GM18909 (cell line): ENCODE measurements at regions not wholly inside any gene's neighbourhood (a gene's known extent, or its start where the extent isn't known, plus 50 kb on each side); places are given as distances from the start of the nearest gene placed in this dataset.
"Not testable (repeated sequence)": the region's sequence is repeated elsewhere in the genome, so short reads cannot be mapped to it uniquely, and the experiment has no call there.

ENCODE experiments used
- ATAC-seq: cut with Tn5 transposase; IDR thresholded peaks from one replicate; pipeline ENCODE4 v1.9.1; 2021; ENCODE audit warnings: mild to moderate bottlenecking; ENCODE audit not compliant: unreplicated experiment, poor library complexity

DNA sequence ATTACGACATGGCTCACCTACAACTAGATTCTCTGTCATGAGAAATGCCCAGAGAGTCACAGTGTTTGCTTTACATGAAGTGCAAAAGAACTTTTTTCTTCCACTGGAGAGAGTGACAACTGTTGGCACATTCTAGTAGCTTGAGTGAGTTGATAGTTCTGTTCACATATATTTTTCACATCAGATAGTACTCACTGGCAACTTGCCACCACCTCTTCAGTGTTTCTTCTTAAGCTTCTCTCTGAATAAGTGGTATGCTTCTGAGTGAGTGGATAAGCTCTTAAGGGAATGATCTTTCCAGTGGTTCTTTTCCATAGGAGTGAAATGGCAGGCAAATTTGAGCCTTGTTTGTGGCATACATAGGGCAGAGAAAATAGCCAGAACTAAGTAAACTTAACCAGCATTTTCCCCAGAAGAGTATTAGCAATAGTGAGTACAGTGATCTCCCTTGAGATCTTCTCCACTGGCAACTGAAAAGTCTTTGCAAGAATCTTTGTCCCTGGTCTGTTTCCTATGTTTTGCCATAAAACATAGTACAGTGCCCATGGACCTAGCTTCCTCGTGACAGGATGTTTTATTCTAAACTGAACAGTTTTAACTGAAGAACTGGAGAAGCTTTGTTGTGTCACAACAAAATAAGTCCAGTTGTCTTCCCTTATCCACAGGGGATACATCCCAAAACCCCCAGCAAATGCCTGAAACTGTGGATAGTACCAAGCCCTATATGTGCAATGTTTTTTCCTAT is 125.4 kb upstream of the CDK13 start:
- ATAC-seq: no peak

DNA sequence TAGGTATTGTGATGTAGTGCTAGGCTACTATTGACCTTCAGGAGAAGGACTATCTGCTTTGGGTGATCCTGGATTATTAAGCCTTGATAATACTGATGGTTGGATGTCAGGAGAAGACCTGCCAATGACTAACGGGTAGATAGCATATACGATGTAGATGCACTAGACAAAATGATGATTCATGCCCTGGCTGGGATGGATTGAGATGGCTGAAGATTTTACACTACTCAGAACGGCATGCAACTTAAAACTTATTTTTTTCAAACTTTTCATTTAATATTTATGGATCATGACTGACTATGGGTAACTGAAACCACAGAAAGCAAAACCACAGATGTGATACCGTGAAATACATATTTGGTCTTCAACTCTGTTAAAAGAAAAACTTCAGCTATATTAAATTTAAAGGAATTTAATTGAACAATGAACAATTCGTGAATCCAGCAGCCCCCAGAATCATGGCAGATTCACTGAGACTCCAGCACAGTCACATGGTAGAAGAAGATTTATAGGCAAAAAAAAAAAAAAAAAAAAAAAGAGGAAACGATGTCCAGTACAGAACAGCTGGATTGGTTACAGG is 124.6 kb upstream of the CDK13 start:
- no peak for ATAC-seq

DNA sequence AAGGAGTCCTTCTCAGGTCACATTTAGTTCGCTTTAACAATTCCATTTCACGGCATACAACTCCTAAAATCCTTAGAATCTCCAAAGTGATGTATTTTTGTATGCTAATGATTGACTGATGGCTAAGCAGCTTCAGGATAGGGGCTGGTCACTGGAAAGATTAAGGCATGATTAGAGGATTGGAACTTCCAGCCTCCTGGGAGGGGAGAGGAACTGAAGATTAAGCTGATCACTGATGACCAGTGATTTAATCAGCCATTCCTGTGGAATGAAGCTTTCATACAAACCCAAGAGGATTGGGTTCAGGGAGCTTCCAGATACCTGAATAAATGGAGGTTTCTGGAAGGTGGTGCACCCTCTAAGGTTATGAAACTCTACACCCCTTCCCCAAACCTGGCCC is 123.9 kb upstream of the CDK13 start:
- ATAC-seq: no peak

DNA sequence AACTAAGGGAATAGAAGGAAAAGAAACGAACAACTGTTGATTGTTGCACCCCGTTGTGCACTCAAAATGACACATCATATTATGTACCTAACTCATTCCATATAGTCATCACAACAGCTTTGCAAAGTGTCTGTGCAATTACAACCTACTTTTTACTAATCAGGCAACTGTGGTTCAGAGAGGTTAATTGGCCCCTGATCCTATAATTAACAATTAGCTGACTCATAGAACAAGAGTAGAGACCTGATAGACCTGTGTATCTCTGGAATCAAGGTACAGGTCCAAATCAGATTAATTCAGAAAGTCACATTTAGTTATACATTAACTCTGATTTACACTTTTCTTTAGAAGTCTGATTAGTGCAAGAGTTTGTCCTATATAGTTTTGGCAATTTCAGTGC is 122.5 kb upstream of the CDK13 start:
- no peak for ATAC-seq

DNA sequence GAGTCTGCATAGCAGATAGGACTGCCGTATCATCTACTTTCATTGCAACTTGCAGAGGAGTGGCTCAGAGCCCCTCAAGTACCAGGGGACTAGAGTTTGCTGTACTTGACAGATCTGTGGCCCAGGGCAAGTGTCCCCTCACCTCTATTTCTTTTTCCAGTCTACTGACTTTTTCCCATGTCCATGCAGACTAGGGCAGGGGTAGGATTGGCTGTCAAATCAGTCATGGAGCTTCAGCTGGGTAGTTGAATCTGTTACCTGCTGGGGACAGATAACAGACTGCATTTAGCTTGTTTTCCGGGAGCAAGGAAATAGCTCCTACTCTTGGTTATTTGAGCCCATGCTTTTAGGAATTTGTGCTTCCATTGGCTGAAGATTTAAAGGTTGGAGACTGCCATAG is 121.0 kb upstream of the CDK13 start:
- no peak for ATAC-seq

DNA sequence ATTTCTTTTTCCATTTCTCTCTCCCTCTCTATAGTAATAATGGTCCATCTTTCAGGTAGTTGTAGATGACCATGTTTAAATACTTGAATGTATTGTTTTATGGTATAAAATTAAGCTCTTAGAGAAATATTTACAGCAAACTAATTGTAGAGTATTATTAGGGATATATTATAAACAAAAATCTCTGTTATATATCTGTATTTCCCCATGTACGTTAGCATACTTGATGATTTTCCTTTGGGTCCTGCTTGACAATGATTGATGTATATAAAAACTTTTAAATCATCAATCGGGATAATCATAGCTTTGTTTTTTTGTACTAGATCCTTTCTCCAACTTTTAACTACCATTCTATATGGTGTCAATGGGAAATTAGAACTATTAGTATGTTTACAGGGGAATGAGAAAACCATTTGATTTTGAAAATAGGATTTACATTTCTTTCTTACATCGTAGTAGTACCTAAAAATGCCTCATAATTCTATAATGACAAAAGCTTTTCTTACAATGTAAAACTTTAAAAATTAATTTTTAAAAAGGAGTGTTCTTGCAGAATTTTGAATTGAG is 117.5 kb upstream of the CDK13 start:
- no peak for ATAC-seq

DNA sequence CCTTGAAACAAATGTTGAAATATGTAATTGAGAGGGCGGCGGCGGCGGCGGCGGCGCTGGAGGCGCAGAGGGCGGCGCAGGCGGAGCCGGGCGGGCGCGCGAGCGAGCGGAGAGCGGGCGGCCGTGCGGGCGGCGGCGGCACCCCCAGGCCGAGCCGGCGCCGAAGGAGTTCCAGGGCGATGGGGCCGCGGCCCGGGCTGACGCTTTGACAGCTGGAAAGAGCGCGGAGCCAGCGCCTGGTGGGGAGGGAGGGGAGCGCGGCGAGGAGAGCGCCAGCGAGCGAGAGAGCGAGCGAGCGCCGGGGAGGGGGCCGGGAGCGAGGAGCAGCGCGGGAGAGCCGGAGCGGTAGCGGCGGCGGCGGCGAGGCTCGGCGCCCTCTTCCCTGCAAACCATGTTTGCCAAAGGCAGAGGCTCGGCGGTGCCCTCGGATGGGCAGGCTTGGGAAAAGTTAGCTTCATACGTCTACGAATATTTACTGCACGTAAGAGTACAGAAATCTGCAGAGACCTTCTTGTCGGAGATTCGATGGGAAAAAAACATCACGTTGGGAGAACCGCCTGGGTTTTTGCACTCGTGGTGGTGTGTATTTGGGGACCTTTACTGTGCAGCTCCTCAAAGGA is 116.8 kb upstream of the CDK13 start:
- not testable (repeated sequence) for ATAC-seq

DNA sequence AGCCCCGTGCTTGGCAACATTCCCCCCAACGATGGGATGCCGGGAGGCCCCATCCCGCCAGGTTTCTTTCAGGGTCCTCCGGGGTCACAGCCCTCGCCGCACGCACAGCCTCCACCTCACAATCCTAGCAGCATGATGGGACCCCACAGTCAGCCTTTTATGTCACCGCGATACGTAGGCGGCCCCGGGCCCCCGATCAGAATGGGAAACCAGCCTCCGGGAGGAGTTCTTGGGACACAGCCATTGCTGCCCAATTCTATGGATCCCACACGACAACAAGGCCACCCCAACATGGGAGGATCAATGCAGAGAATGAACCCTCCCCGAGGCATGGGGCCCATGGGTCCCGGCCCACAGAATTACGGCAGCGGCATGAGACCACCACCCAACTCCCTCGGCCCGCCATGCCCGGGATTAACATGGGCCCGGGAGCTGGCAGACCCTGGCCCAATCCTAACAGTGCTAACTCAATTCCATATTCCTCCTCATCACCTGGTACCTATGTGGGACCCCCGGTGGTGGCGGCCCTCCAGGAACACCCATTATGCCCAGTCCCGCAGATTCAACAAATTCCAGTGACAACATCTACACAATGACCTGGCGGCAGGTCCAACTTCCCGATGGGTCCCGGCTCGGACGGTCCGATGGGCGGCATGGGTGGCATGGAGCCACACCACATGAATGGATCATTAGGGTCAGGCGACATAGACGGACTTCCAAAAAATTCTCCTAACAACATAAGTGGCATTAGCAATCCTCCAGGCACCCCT is 116.0 kb upstream of the CDK13 start:
- not testable (repeated sequence) for ATAC-seq

DNA sequence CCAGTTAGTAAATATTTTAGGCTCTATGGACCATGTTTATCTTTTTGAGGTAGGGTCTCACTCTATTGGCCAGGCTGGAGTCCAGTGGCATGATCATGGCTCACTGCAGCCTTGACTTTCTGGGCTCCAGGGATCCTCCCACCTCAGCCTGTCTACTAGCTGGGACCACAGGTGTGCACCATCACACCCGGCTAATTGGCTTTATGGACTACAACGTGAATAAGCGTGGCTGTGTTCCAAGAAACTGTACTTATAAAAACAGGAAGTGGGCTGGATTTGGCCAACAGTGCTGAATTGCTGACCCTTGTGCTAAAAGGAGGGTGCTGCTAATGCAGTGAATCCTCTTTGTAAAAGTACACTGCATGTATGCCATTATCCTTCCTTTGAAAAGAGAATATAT is 111.7 kb upstream of the CDK13 start:
- ATAC-seq: no peak

DNA sequence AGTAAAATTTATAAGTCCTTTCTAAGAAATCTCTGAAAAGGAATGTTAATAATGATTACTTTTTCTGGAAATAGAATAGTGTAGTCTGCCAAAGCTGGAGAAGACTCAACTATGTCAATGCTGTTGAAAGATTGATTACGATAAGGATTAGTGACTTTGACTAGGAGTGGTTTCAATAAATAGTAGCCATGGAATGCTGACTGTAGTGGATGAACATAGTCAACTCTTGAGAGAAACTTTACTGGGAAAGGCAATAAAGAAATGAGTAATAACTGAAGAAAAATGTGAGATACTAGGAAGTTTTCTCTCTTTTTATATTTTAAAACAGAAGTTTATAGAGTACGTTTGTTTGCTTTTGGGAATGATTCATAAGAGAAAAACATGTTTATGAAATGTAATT is 105.0 kb upstream of the CDK13 start:
- no peak for ATAC-seq

DNA sequence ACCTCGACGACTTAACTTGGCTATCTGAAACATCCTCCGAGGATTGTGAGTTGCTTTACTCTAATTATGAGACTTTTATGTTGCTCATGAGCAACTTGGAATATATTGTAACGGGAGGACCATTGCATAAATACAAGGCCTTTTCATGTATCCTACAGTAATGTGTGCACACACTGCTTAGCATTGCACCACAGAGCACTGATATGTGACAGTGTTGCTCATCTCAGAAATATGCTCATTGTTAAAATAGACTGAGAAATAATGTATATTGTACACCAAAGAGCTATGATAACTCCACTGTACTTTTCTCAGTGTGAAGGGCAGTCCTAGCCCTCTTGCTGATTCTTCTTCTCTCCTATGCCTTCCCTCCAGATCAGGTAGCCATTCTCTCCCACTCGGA is 102.8 kb upstream of the CDK13 start:
- no peak for ATAC-seq

DNA sequence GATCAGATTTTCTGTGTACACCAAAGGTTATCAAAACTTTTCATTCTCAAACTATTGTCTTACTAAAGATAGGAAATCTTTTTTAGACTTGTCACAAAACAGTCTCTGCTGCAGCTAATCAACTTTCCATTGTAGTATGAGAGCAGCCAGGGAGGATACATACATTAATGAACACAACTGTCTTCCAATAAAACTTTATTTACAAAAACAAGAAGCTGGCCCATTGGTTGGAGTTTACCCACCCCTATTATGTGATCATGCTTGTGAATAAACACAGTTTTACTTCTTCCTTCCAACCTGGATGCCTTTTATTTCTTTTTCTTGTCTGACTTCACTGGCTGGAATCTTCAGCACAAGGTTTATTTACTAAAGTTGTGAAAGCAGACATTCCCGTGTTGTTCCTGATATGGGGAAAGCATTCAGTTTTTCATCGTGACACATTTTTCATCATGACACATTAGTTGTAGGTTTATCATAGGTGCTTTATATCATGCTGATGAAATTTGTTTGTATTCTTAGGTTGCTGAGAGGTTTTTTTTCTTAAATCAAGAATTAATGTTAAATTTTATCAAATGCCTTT is 98.5 kb upstream of the CDK13 start:
- ATAC-seq: no peak

DNA sequence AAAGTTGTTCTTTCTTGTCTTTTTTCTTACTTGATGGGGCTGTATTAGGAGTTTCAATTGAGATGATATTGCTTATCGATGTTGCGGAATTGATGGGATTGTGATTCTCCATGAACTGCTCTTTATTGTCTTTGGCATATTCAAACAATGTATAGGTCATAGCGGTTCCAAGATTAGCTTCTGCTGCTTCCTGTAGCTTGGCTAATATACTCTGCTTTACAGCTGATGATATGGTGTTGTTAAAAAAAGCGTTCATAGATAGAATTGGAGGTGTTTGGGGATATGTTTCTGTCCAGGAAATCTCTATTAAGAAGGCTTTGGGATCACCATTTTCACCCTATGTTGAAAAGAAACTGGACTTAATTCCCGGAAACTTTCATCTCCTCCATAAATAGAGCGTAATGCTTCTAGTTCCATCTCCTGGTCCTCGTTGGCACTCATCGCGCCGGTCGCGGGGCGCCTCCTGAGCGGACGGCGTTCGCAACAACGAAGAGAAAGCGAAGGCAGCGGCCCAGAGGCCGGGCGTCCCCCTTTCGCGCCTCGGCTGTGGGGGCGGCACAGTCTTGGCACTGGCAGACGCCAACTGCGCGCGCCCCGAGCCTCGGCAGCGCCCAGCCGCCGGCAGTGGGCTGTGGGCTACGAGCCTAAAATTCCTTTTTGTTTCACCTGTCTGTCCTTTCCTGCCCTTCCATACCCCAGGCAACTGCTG is 95.3 kb upstream of the CDK13 start:
- ATAC-seq: peak; percentile 86

DNA sequence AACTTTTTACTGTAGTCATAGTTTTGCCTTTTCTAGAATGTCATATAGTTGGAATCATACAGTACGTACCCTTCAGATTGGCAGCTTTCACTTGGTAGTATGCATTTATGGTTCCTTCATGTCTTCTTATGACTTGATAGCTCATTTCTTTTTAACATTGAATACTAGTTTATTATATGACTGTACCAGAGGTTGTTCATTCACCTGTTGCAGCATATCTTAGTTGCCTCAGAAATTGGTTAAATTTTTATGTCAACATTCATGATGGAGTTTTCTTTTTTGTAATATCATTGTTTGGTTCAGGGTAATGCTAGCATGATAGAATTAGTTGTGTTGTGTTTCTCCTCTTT is 94.8 kb upstream of the CDK13 start:
- ATAC-seq: no peak

DNA sequence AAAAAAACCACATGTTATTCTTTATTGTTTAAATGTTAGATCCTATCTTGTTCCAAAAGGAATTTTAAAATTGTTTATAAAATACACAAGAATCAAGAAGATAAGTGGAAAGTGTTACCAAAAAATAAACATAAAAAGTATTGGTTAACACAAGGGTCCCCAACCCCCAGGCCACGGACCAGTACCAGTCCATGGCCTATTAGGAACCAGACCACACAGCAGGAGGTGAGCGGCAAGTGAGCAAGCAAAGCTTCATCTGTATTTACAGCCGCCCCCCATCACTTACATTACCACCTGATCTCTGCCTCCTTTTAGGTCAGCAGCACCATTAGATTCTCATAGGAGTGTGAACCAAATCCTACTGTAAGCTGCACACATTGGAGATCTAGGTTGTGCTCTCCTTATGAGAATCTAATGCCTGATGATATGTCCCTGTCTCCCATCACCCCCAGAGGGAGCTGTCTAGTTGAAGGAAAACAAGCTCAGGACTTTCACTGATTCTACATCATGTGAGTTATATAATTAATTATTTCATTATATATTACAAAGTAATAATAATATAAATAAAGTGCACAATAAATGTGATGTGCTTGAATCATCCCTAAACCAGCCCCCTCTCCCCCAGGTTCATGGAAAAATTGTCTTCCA is 86.3 kb upstream of the CDK13 start:
- ATAC-seq: not testable (repeated sequence)

DNA sequence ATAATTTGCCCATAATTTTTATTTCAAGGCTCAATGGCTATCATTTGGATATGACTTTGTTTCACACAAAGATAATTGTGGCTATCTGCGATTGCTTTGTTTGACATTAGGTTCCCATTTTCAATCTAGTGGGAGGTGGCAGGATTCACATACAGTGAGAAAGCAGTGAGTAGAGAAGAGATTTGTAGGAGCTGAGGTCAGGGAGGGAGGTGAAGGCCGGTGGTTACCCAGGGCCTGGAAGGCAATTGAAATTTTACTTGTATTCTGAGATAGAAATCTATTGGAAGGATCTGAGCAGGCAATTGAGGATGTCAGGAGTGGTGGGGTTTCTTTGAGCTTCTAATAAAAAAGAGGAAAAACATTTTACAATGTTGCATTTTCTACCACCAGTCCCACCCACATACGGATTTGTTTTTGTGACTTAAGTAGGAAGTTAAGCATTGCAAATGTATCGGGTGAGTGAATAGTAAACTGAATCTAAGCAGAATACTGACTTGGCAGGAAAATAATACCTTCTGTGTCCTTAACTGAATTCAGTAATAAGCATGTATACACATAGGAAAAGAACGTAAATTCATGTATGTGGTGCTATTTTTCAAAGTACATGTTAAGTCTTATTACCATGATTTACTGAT is 80.1 kb upstream of the CDK13 start:
- not testable (repeated sequence) for ATAC-seq

DNA sequence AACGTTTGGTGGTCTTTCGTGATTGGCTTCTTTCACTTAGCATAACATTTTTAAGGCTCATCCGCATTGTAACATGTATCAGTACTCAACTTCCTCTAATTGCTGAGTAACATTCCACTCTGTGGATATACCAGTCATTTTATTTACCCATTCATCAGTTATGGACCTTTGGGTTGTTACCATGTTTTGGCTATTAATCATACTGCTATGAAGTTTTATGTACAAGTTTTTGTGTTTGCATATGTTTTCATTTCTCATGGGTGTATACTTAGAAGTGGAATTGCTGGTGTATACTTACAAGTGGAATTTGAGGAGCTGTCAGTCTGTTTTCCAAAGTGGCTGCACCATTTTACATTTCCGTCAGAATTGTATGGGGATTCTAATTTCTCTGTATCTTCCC is 78.4 kb upstream of the CDK13 start:
- ATAC-seq: not testable (repeated sequence)

DNA sequence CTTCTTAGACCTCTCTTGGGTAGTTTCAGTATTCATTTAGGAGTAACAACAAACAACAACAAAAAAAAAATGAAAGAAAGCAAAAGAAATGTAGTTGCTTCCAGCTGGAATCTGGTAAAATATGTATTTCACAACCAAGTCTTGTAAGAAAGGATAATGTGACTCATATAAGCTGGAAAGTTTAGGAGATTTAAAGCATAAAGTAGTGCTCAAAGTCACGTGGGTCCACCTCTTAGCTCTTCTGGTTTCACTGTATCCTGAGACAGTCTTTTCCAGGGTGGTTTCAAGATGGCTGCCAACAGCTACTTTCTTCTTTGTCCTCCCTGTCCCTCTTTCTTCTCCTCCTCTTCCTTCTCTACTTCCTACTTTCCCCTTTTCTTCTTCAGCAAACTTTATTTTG is 69.5 kb upstream of the CDK13 start:
- no peak for ATAC-seq
